PC-3 (cell line): ENCODE measurements at regions not wholly inside any gene's neighbourhood (a gene's known extent, or its start where the extent isn't known, plus 50 kb on each side); places are given as distances from the start of the nearest gene placed in this dataset.

Experiments
- ATAC-seq: fragments of 200-7000 bp; cut with Tn5 transposase; 2 replicates; pipeline ENCODE4 v1.9.1; 2020; ENCODE audit warnings: mild to moderate bottlenecking, moderate library complexity
- BruUV-seq: library from RNA; stranded (reverse); fragments of 400-500 nt; replicated peaks from 2 replicates; lab custom pipeline; 2021; lab: Mats Ljungman, UMichigan
- CTCF ChIA-PET: fragments of 300-600 bp; sonication (Branson Sonifier 250); formaldehyde crosslinking; loops from one replicate; lab custom pipeline; 2022; ENCODE audit warnings: antibody characterized with exemption; lab: Charles Lee
- POLR2A ChIA-PET: fragments of 300-600 bp; sonication (Branson Sonifier 250); formaldehyde crosslinking; loops from one replicate; lab custom pipeline; 2022; ENCODE audit warnings: antibody characterized with exemption; ENCODE audit not compliant: unreplicated experiment; lab: Charles Lee
- DNase-seq: peaks from one replicate; pipeline ENCODE4 v3.0.0-alpha.2; 2015
- H2AFZ ChIP-seq: fragments of 300-600 bp; sonication (generic); 2 replicates; pipeline ENCODE4 v1.6.0; 2016; ENCODE audit warnings: antibody characterized with exemption, low read length
- H3F3A ChIP-seq: fragments of 300-600 bp; sonication (generic); one replicate; pipeline ENCODE4 v1.6.0; 2017; ENCODE audit warnings: antibody characterized with exemption, low read length, control low read depth, mild to moderate bottlenecking; ENCODE audit not compliant: unreplicated experiment
- H3K27ac ChIP-seq: fragments of 300-600 bp; sonication (generic); 2 replicates; pipeline ENCODE4 v1.5.1; 2016; ENCODE audit warnings: mild to moderate bottlenecking, low read length
- H3K27me3 ChIP-seq: fragments of 300-600 bp; sonication (generic); 2 replicates; pipeline ENCODE4 v1.6.1; 2016; ENCODE audit warnings: low read length, mixed read lengths
- H3K36me3 ChIP-seq: fragments of 300-600 bp; sonication (generic); 2 replicates; pipeline ENCODE4 v1.6.1; 2016; ENCODE audit warnings: low read depth, mixed run types, low read length, mixed read lengths
- H3K4me1 ChIP-seq: fragments of 300-600 bp; sonication (generic); 2 replicates; pipeline ENCODE4 v1.5.1; 2016; ENCODE audit warnings: low read length; ENCODE audit not compliant: insufficient read depth
- H3K4me2 ChIP-seq: fragments of 300-600 bp; sonication (generic); 2 replicates; pipeline ENCODE4 v1.6.0; 2016; ENCODE audit warnings: low read length
- H3K4me3 ChIP-seq: fragments of 300-600 bp; sonication (generic); 2 replicates; pipeline ENCODE4 v1.5.1; 2016; ENCODE audit warnings: mild to moderate bottlenecking, low read length, mixed read lengths
- H3K79me2 ChIP-seq: fragments of 300-600 bp; sonication (generic); 2 replicates; pipeline ENCODE4 v1.6.1; 2017; ENCODE audit warnings: low read length, mixed read lengths
- H3K9ac ChIP-seq: fragments of 300-600 bp; sonication (generic); 2 replicates; pipeline ENCODE4 v1.6.0; 2016; ENCODE audit warnings: mild to moderate bottlenecking, low read length
- H3K9me2 ChIP-seq: fragments of 300-600 bp; sonication (generic); replicated peaks from 2 replicates; pipeline ENCODE4 v1.6.1; 2016; ENCODE audit warnings: mixed run types, low read length, mixed read lengths
- H3K9me3 ChIP-seq: fragments of 300-600 bp; sonication (generic); 2 replicates; pipeline ENCODE4 v1.6.1; 2016; ENCODE audit warnings: low read length, mixed read lengths
- H4K20me1 ChIP-seq: fragments of 300-600 bp; sonication (generic); 2 replicates; pipeline ENCODE4 v1.6.1; 2016; ENCODE audit warnings: low read length, mixed read lengths
- CTCF ChIP-seq: fragments of 300-600 bp; sonication (generic); conservative IDR thresholded peaks from 2 replicates; pipeline ENCODE4 v1.5.1; 2017; ENCODE audit warnings: antibody characterized with exemption, low read depth, mild to moderate bottlenecking, low read length
- EZH2 ChIP-seq: fragments of 300-600 bp; sonication (generic); IDR thresholded peaks from one replicate; pipeline ENCODE4 v1.6.1; 2017; ENCODE audit warnings: antibody characterized with exemption, mild to moderate bottlenecking, low read length; ENCODE audit not compliant: unreplicated experiment
- EZH2phosphoT487 ChIP-seq: fragments of 300-600 bp; sonication (generic); IDR thresholded peaks from 2 replicates; pipeline ENCODE4 v1.6.1; 2018; ENCODE audit warnings: mild to moderate bottlenecking, antibody characterized with exemption, low read length, borderline replicate concordance
- intact Hi-C: fragments of 100-400 bp; cut with micrococcal nuclease; formaldehyde crosslinking; loops from 2 replicates; pipeline ENCODE4 v1.9.0; 2023

- ATAC-seq (no peak), DNase-seq (no peak)
- H3F3A ChIP-seq: no peaks in the 10 kb centered on the region
- H3K4me3 ChIP-seq: no peak overlapping the region
- no peak overlapping the region for H3K9ac ChIP-seq
- CTCF ChIA-PET: no interaction called here
- H3K9me3 ChIP-seq: no peaks in the 10 kb centered on the region
- POLR2A ChIA-PET: no interaction called here
- BruUV-seq: no TSS peak
- H3K4me1 ChIP-seq: no peaks in the 10 kb centered on the region
- no peak overlapping the region for H2AFZ ChIP-seq
- H3K36me3 ChIP-seq: no peaks in the 10 kb centered on the region
- intact Hi-C loops: no loop called here
- H3K27me3 ChIP-seq: peaks cover 8% of the 10 kb centered on the region
- TF ChIP-seq CTCF (no peak), EZH2 (no peak), EZH2phosphoT487 (no peak)
- H3K4me2 ChIP-seq: no peak overlapping the region
- no peaks in the 10 kb centered on the region for H3K79me2 ChIP-seq
- no peak overlapping the region for H3K27ac ChIP-seq
- H3K9me2 ChIP-seq: no peaks in the 10 kb centered on the region
- no peaks in the 10 kb centered on the region for H4K20me1 ChIP-seq
Measured at GRCh38 chr6:168136001-168136400, 57.0 kb upstream of the FRMD1 start.

- no TSS peak for BruUV-seq
- Histone ChIP-seq H3K9ac (no peak overlapping the region), H3K36me3 (no peaks in the 10 kb centered on the region), H3K9me2 (no peaks in the 10 kb centered on the region), H3K4me3 (no peak overlapping the region), H3K27ac (no peak overlapping the region), H3K27me3 (peaks cover 8% of the 10 kb centered on the region), H4K20me1 (no peaks in the 10 kb centered on the region), H3F3A (no peaks in the 10 kb centered on the region), H3K4me1 (no peaks in the 10 kb centered on the region), H2AFZ (no peak overlapping the region), H3K4me2 (no peak overlapping the region), H3K9me3 (no peaks in the 10 kb centered on the region), H3K79me2 (no peaks in the 10 kb centered on the region)
- intact Hi-C loops: no loop called here
- no peak for TF ChIP-seq EZH2phosphoT487
- TF ChIP-seq EZH2: no peak
- no peak for TF ChIP-seq CTCF
- no peak for ATAC-seq
- CTCF ChIA-PET: no interaction called here
- POLR2A ChIA-PET: no interaction called here
- no peak for DNase-seq
Measured at GRCh38 chr6:168134560-168135201, 55.7 kb upstream of the FRMD1 start.
